ENCODE measurements at regions not wholly inside any gene's neighbourhood (a gene's known extent, or its start where the extent isn't known, plus 50 kb on each side); places are given as distances from the start of the nearest gene placed in this dataset.

DNA sequence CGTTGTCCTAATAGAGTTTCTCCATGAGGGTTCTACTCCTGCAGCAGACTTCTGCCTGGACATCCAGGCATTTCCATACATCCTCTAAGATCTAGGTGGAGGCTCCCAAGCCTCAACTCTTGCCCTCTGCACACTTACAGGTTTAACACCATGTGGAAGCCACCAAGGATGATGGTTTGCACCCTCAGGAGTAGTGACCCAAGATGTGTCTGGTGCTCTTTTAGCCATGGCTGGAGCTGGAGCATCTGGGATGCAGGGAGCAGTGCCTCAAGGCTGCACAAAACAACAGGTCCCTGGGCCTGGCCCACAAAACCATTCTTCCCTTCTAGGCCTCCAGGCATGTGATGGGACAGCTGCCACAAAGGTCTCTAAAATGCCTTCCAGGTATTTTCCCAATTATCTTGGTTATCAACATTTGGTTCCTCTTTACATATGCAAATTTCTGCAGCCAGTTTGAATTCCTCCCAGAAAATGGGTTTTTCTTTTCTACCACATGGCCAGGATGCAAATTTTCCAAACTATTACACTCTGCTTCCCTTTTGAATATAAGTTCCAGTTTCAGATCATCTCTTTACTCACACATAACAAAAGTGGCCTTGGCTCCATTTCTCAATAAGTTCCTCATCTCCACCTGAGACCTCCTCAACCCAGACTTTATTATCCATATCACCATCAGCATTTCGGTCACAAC lies 69.5 kb upstream of the GNAZ start:
- DNase-seq = no peak

GRCh38 chr22:23001463-23001862 lies 68.9 kb upstream of the GNAZ start:
- DNase-seq = no peak

- DNase-seq = no peak
Measured at GRCh38 chr22:23002612-23003180, 67.6 kb upstream of the GNAZ start.

GRCh38 chr22:23007823-23008222 lies 62.5 kb upstream of the GNAZ start:
- no peak for DNase-seq

DNA sequence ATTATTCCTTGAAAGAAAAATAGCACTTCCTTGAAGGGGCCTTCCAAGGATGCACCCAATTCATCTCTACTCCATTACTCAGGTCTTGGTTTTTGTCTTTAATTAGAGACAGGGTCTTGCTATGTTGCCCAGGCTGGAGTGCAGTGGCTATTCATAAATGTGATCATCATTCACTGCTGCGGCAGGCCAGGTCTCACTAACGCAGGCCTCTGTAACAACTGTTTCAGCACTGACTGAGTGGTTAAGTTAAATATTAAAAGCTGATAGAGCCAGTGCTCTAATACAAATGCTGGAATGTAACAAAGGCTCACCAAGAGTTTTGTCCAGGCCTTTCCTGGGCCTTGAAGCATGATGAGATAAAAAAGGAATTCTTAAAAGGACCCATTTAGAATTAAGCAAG lies 61.4 kb upstream of the GNAZ start:
- DNase-seq = no peak
